ENCODE measurements at regions not wholly inside any gene's neighbourhood (a gene's known extent, or its start where the extent isn't known, plus 50 kb on each side); places are given as distances from the start of the nearest gene placed in this dataset.
"Not testable (repeated sequence)": the region's sequence is repeated elsewhere in the genome, so short reads cannot be mapped to it uniquely, and the experiment has no call there.

DNA sequence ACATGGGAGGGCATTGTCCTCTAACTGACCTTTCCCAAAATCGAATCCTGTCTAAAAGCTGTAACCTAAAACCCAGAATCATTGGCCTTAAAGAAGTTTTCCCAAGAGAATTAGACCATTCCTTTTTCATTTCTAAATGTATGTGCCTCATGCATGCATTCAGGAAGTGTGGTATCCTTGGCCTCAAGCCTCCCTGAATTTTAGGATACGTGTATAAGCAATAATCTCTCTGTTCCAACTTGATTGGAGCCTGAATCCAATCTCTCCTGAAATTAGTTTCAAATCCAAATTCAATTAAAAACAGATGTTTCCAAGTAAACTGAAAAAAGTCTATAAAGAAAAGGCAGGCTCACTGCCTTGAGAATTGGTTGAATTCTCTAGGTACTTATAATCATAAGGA, 86.0 kb upstream of the VEPH1 start:
- TF ChIP-seq, protein P1, sequence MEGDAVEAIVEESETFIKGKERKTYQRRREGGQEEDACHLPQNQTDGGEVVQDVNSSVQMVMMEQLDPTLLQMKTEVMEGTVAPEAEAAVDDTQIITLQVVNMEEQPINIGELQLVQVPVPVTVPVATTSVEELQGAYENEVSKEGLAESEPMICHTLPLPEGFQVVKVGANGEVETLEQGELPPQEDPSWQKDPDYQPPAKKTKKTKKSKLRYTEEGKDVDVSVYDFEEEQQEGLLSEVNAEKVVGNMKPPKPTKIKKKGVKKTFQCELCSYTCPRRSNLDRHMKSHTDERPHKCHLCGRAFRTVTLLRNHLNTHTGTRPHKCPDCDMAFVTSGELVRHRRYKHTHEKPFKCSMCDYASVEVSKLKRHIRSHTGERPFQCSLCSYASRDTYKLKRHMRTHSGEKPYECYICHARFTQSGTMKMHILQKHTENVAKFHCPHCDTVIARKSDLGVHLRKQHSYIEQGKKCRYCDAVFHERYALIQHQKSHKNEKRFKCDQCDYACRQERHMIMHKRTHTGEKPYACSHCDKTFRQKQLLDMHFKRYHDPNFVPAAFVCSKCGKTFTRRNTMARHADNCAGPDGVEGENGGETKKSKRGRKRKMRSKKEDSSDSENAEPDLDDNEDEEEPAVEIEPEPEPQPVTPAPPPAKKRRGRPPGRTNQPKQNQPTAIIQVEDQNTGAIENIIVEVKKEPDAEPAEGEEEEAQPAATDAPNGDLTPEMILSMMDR (conservative IDR thresholded peaks at IDR 0.05), result no peak
- TF ChIP-seq ZFX (IDR thresholded peaks at IDR 0.05), result no peak
- H3K27ac ChIP-seq, result no peak overlapping the region

DNA sequence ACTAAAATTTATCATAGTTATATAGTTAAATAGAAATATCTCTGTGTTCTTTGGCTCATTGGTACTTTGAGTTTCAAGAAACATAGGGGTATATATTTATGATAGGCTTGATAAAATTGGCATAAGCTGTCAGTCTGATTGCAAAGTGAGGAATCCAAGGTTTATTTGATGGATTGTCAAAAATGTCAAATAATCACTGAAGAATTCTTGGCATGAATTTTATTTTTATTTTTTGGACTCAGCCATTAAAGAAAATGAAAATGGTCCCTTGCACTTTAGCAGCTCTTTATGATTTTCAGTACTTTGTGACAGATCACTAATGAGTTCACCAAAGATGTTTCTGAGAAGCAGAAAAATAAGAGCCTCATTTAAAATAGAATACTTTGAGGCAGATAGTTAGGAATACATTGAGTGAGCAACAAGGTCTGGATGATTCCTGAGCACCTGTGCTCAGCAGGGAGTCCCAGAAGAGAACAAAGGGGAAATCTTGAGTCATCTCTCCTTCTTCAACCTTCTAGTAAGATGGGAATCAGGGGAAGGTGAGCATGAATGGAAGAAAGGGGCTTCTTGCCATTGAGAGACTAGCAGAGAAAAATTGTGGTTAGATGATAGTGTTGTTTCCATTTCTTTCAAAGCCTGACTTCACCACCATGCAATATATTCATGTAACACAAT, 85.3 kb upstream of the VEPH1 start:
- TF ChIP-seq, protein P1 (conservative IDR thresholded peaks at IDR 0.05), result no peak
- TF ChIP-seq ZFX (IDR thresholded peaks at IDR 0.05), result no peak

DNA sequence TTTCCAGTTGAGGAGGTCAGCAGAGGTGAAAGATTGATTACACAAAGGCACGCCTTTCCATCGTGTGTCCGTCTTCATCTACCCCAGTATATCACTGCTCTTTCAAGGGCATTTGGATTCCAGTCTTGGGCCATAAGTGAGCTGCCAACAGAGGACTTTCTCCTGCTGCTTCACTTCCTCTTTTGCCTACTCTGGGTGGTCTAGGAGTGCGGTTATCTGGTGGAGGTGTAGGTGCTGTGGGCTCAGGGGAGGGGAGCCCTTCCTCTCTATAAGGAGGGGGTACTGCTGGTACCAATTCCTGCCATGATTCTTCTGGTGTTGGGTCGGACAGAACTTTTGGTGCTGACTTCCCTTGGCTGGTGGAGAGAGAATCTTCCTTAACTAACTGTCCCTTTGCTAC, 83.1 kb upstream of the VEPH1 start:
- no peak overlapping the region for H3K27ac ChIP-seq
- TF ChIP-seq, protein P1 (conservative IDR thresholded peaks at IDR 0.05), result no peak
- no peak for TF ChIP-seq ZFX (IDR thresholded peaks at IDR 0.05)

More for the DNA sequence above, 85.3 kb upstream of the VEPH1 start:
- no peak overlapping the region for H3K27ac ChIP-seq

DNA sequence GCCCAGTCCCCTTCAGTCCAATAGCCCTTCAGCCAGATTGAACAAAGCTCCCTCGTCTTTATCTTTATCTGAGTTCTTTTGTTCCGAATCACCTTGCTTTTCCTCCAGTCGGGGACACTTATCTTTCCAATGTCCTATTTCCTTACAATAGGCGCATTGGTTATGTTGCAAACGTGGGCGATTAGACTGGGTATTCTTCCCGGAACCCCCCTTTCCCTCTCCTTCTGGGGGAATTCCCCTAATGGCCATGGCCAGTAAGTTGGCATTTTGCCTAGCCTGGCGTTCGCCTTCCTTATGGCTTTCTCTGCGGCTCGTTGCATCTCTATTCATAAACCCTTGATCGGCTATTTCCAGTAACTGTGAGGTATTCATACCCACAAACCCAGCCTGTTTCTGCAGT, 82.2 kb upstream of the VEPH1 start:
- H3K27ac ChIP-seq, result no peak overlapping the region
- no peak for TF ChIP-seq ZFX (IDR thresholded peaks at IDR 0.05)
- TF ChIP-seq, protein P1 (conservative IDR thresholded peaks at IDR 0.05), result no peak

DNA sequence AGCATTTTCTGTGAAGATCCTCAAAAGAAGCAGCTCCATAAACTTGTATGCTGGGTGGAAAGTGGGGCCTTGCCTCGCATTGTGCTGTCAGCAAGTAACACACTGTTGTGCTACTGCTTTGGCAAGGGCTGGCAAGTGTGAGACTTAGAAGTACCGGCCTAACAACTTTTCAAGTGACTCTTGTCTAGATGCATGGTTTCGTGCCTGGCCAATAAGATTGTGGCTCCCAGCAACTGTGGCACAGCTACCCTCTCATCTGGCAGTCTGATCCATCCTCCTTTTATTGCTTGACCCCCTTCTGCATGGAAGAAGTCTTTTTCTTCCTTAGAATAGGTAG, 79.4 kb upstream of the VEPH1 start:
- no peak overlapping the region for H3K27ac ChIP-seq
- no peak for TF ChIP-seq ZFX (IDR thresholded peaks at IDR 0.05)
- TF ChIP-seq, protein P1 (conservative IDR thresholded peaks at IDR 0.05), result no peak

DNA sequence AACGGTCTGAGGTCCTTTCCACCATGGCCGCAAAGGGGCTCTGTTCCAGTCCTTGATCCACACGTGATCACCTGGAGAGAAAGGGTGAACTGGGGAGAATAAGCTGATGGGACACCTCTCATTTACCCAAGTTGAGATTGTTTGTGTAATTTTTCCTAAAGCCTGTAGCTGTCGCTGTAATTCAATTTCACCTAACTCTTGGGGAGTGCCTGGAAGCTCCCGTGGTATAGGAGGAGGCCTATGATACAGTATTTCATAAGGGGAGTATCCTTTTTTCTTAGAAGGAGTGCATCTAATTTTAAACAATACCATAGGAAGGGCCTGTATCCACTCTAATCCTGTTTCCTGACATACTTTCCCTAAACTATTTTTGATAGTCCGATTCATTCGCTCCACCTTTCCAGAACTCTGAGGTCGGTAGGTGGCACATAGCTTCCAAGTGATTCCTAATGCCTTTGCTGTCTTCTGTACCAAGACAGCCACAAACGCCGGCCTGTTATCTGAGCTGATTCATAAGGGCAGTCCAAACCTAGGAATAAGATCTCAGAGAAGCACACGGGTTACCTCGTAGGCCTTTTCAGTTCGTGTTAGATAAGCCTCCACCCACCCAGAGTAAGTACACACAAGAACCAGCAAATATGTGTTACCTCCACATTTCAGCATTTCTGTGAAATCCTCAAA, 78.9 kb upstream of the VEPH1 start:
- H3K27ac ChIP-seq, result not testable (repeated sequence)
- TF ChIP-seq, protein P1 (conservative IDR thresholded peaks at IDR 0.05), result peak; percentile 38

DNA sequence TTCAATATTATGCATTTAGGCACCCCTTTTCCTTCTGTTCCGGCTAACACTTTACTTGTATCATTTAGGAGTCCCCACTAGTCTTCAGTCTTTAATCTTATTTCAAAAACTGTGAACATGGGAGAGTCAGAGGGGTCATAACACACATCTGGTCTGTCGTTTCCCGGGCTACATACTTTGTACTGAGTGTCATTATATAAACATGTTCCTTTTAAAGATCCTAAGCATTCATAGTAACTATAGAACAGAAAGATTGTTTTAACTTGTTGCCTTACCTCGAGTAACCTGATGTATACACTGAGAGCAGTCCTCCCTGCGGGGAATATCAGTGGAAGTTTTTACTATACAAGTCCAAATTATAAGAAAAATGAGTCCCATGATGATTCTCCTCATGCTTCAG, 78.2 kb upstream of the VEPH1 start:
- TF ChIP-seq ZFX (IDR thresholded peaks at IDR 0.05), result no peak
- TF ChIP-seq, protein P1 (conservative IDR thresholded peaks at IDR 0.05), result no peak
- no peak overlapping the region for H3K27ac ChIP-seq
